LNCaP clone FGC (cell line): ENCODE measurements at regions not wholly inside any gene's neighbourhood (a gene's known extent, or its start where the extent isn't known, plus 50 kb on each side); places are given as distances from the start of the nearest gene placed in this dataset.

Experiments used
- DNase-seq: peaks from one replicate; pipeline ENCODE4 v3.0.0-alpha.2; 2011; ENCODE audit warnings: low read depth
- H3K4me3 ChIP-seq: 2 replicates; pipeline ENCODE4 v1.5.1; 2011; ENCODE audit warnings: mild to moderate bottlenecking, low read depth, low read length, control low read depth
- TF ChIP-seq, protein P1 (sequence below): IDR thresholded peaks from 2 replicates; pipeline ENCODE4 v1.5.1; 2012; ENCODE audit warnings: mild to moderate bottlenecking; ENCODE audit not compliant: control insufficient read depth, insufficient read depth; ENCODE audit errors: extremely low read depth

DNA sequence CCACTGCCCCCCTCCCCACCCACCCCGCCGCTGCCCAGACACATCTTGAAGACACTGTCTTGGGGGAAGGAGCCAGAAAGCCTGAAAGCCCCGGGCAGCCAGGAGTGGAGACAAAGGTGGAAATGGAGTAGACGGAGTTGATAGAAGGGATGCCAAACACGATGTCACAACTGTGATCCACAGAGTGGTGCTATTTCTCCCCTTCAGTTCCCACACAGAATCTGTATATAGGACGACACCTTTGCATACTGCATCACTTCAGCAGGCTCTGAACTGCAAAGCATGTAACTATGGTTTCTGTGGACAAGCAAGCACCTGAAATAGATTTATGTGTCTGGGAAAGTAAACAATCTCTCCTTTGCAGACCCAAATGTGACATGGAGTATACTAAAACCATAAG, 56.4 kb upstream of the F13A1 start:
- TF ChIP-seq, protein P1, sequence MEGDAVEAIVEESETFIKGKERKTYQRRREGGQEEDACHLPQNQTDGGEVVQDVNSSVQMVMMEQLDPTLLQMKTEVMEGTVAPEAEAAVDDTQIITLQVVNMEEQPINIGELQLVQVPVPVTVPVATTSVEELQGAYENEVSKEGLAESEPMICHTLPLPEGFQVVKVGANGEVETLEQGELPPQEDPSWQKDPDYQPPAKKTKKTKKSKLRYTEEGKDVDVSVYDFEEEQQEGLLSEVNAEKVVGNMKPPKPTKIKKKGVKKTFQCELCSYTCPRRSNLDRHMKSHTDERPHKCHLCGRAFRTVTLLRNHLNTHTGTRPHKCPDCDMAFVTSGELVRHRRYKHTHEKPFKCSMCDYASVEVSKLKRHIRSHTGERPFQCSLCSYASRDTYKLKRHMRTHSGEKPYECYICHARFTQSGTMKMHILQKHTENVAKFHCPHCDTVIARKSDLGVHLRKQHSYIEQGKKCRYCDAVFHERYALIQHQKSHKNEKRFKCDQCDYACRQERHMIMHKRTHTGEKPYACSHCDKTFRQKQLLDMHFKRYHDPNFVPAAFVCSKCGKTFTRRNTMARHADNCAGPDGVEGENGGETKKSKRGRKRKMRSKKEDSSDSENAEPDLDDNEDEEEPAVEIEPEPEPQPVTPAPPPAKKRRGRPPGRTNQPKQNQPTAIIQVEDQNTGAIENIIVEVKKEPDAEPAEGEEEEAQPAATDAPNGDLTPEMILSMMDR, result 0 out of 2 replicates have a peak, but pooled peaks have one; percentile 10
- DNase-seq, result peak; percentile 1
- H3K4me3 ChIP-seq, result no peak overlapping the region

DNA sequence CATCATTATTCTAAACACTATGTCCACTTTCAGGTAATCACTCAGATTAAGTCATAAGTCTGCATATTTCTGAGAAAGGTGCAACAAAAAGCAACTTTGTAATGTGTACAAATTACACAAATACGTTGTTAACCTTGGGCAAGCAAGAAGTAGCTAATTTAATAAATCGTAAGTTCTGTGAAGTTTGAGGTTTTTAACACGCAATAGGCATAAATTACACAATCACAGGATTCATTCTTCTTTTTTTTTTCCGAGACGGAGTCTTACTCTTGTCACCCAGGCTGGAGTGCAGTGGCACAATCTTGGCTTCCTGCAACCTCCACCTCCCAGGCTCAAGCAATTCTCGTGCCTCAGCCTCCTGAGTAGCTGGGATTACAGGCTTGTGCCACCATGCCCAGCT, 57.2 kb upstream of the F13A1 start:
- TF ChIP-seq, protein P1, result no peak
- no peak for DNase-seq
- H3K4me3 ChIP-seq, result no peak overlapping the region

DNA sequence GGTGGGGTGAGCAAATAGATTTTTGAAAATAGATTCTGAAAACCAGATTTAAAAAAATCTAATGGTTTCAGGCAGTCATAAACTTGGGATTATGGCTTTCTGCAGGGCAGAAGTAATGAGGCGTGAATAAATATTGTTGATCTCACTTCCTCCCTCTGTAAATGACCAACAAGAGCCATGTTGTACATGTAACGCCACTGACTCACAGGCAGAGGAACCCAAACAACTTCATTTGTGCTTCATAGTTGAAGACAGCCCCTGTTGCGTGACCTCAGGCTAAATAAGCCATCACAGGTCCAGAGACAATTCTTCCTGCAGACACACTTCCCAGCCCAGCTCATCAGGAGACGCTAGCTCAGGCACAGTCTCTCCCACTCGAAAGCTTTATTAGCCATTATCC, 59.1 kb upstream of the F13A1 start:
- TF ChIP-seq, protein P1, result no peak
- H3K4me3 ChIP-seq, result no peak overlapping the region
- DNase-seq, result no peak

DNA sequence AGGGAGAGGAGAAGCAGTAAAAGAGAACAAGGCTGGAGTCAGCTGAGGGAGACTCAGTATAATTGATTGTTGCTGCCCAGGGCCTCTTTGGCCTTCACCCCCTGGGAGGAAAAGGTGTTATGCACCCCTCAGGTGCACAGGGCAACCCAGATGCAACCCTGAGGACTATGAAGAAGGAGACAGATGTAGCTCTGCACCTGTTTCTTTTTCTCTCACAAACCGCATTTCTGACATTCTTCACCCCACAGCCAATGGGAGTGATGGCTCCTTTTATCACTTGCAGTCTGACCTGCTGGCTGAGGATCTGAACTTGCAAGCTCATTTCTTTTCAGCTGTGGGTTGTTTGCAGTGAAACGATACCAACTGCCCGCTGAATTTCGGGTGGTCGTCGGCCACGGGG, 64.1 kb upstream of the F13A1 start:
- no peak for DNase-seq
- H3K4me3 ChIP-seq, result no peak overlapping the region
- TF ChIP-seq, protein P1, result no peak

DNA sequence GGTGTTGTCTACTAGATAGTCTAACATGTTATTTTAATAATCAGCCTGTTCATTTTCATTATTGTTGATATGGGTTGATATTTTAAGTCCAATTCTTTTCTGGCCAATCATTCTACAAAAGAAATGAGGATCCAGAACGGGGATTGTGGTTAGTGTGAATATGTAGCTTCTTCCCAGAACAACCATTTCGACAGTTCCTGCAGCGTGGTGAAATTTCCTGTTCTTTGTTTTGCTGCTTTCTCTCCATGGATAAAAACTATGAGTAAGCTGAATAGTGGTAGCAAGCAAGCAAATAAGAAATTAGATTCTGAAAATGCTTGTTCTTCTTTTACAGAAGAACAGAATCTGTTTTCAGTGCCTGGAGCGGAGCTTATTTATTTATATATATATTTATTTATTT, 65.5 kb upstream of the F13A1 start:
- no peak for DNase-seq
- H3K4me3 ChIP-seq, result no peak overlapping the region
- TF ChIP-seq, protein P1, result no peak

DNA sequence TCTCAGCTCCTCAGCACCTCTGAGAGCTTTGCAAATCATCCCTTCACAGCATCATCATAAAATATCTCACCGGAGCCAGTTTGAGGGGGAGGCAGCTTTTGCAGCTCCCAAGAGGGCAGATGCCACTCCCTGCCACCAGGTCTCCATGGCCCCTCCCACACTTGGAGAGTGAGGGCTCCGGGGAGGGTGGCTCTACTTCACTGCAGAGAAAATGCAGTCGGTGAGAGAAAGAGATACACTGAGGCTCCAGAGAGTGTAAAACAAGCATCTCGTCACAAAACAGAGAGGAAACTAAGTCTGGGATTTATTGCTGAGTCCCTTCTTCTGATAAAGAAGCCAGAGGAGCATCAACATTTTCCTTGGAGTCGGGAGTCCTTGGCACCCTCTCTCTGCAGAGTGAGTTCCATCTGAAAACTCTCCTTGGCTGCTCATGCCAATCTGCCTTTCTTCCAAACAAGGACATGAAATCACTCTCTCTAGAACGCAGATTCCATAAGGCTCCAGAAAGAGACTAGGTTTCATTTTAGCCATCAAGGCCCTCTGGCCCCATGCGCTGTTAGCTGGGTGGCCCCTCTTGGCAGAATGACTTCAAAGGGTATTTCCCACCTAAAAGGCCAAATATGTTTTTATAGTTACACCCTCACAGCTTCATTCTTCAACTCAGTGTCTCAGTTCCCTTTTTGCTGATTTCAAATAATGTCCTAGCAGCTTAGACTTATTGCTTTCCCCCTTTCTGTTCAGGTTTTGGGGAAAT, 70.6 kb upstream of the F13A1 start:
- DNase-seq, result no peak
- no peak overlapping the region for H3K4me3 ChIP-seq
- TF ChIP-seq, protein P1, result no peak
